DMS153 treated with DMSO at 0.1 percent for 48 hours (cell line): ENCODE measurements at regions not wholly inside any gene's neighbourhood (a gene's known extent, or its start where the extent isn't known, plus 50 kb on each side); places are given as distances from the start of the nearest gene placed in this dataset.
"Not testable (repeated sequence)": the region's sequence is repeated elsewhere in the genome, so short reads cannot be mapped to it uniquely, and the experiment has no call there.

ENCODE experiments used
- DNase-seq: peaks from one replicate; lab custom pipeline; 2025; ENCODE audit not compliant: unreplicated experiment; lab: John Stamatoyannopoulos, UW

GRCh38 chr1:61581251-61581650 lies 143.7 kb downstream of the TM2D1 start:
- DNase-seq: no peak

GRCh38 chr1:61580417-61580816 lies 144.5 kb downstream of the TM2D1 start:
- DNase-seq: no peak

GRCh38 chr1:61579802-61580201 lies 145.1 kb downstream of the TM2D1 start:
- DNase-seq: no peak

GRCh38 chr1:61572046-61572445 lies 152.9 kb downstream of the TM2D1 start:
- DNase-seq: no peak

GRCh38 chr1:61570191-61570590 lies 154.8 kb downstream of the TM2D1 start:
- DNase-seq: no peak

GRCh38 chr1:61569303-61569621 lies 155.7 kb downstream of the TM2D1 start:
- DNase-seq: no peak

GRCh38 chr1:61568460-61569302 lies 156.3 kb downstream of the TM2D1 start:
- DNase-seq: no peak

GRCh38 chr1:61566177-61566576 lies 158.8 kb downstream of the TM2D1 start:
- DNase-seq: no peak

GRCh38 chr1:61563611-61564010 lies 161.3 kb downstream of the TM2D1 start:
- no peak for DNase-seq

GRCh38 chr1:61561666-61562065 lies 163.3 kb downstream of the TM2D1 start:
- no peak for DNase-seq

GRCh38 chr1:61560385-61560784 lies 164.6 kb downstream of the TM2D1 start:
- DNase-seq: no peak

GRCh38 chr1:61556631-61557030 lies 168.3 kb downstream of the TM2D1 start:
- DNase-seq: no peak

GRCh38 chr1:61552630-61553305 lies 172.2 kb downstream of the TM2D1 start:
- no peak for DNase-seq

GRCh38 chr1:61547302-61547701 lies 177.6 kb downstream of the TM2D1 start:
- not testable (repeated sequence) for DNase-seq

GRCh38 chr1:61544870-61545269 lies 180.1 kb downstream of the TM2D1 start:
- DNase-seq: not testable (repeated sequence)

- DNase-seq: not testable (repeated sequence)
Observed at GRCh38 chr1:61543498-61543897, 181.4 kb downstream of the TM2D1 start.

GRCh38 chr1:61539720-61540462 lies 185.1 kb downstream of the TM2D1 start:
- DNase-seq: no peak

GRCh38 chr1:61538228-61538627 lies 186.7 kb downstream of the TM2D1 start:
- no peak for DNase-seq

- no peak for DNase-seq
Observed at GRCh38 chr1:61536174-61537108, 188.5 kb downstream of the TM2D1 start.

- no peak for DNase-seq
Observed at GRCh38 chr1:61534847-61535246, 190.1 kb downstream of the TM2D1 start.

- DNase-seq: no peak
Observed at GRCh38 chr1:61533546-61533945, 191.4 kb downstream of the TM2D1 start.
